Endodermal cell (in vitro differentiated cells): ENCODE measurements at regions not wholly inside any gene's neighbourhood (a gene's known extent, or its start where the extent isn't known, plus 50 kb on each side); places are given as distances from the start of the nearest gene placed in this dataset.

Source experiments
- DNase-seq: peaks from one replicate; pipeline ENCODE4 v3.0.0-alpha.2; 2017
- H3K27ac ChIP-seq: 2 replicates; pipeline ENCODE4 v1.5.1; 2013; ENCODE audit warnings: mild to moderate bottlenecking, low read depth, low read length, moderate library complexity
- H3K27me3 ChIP-seq: 2 replicates; pipeline ENCODE4 v1.6.1; 2013; ENCODE audit warnings: mild to moderate bottlenecking, low read length, moderate library complexity; ENCODE audit not compliant: insufficient read depth, control insufficient read depth, poor library complexity, severe bottlenecking
- H3K36me3 ChIP-seq: 2 replicates; pipeline ENCODE4 v1.7.0; 2013; ENCODE audit warnings: mild to moderate bottlenecking, low read length, moderate library complexity; ENCODE audit not compliant: control insufficient read depth, insufficient read depth
- H3K4me1 ChIP-seq: one replicate; pipeline ENCODE4 v1.7.0; 2013; ENCODE audit warnings: low read length; ENCODE audit not compliant: control insufficient read depth, insufficient read depth
- H3K4me3 ChIP-seq: 2 replicates; pipeline ENCODE4 v1.5.1; 2013; ENCODE audit warnings: mild to moderate bottlenecking, low read length, moderate library complexity
- H3K9ac ChIP-seq: 2 replicates; pipeline ENCODE4 v1.6.1; 2013; ENCODE audit warnings: mild to moderate bottlenecking, low read length, moderate library complexity; ENCODE audit not compliant: poor library complexity, severe bottlenecking; ENCODE audit errors: extremely low read depth
- H3K9me3 ChIP-seq: 2 replicates; pipeline ENCODE4 v1.6.1; 2013; ENCODE audit warnings: mild to moderate bottlenecking, low read length, moderate library complexity; ENCODE audit not compliant: control insufficient read depth
- H3K27ac Mint-ChIP-seq: 2 replicates; pipeline ENCODE4 v1.8.0; 2020; ENCODE audit warnings: mixed read lengths
- H3K27me3 Mint-ChIP-seq: 2 replicates; pipeline ENCODE4 v1.8.0; 2021; ENCODE audit warnings: mild to moderate bottlenecking, mixed read lengths; ENCODE audit not compliant: insufficient read depth
- H3K36me3 Mint-ChIP-seq: 2 replicates; pipeline ENCODE4 v1.8.0; 2020; ENCODE audit warnings: low read depth, mixed read lengths
- H3K4me1 Mint-ChIP-seq: 2 replicates; pipeline ENCODE4 v1.8.0; 2020; ENCODE audit warnings: mixed read lengths
- H3K4me3 Mint-ChIP-seq: 2 replicates; pipeline ENCODE4 v1.8.0; 2020; ENCODE audit warnings: mild to moderate bottlenecking, moderate library complexity, mixed read lengths
- H3K9me3 Mint-ChIP-seq: 2 replicates; pipeline ENCODE4 v1.8.0; 2020; ENCODE audit warnings: mild to moderate bottlenecking, mixed read lengths
- WGBS, 2 experiments: methylation state at CpG; one replicate each; pipeline versions ENCODE4 v1.1.5 to v1.1.7; 2013; ENCODE audit warnings: missing lambda C conversion rate in 2 of 2, mixed read lengths in 1 of 2; ENCODE audit not compliant: insufficient coverage in 1 of 2, insufficient read length in 1 of 2; 5-methylcytosine and 5-hydroxymethylcytosine counted together
- TF ChIP-seq, protein P1 (sequence below): fragments of 200-600 bp; sonication (generic); conservative IDR thresholded peaks from 2 replicates; pipeline ENCODE4 v1.5.0; 2021; ENCODE audit warnings: antibody characterized with exemption, mild to moderate bottlenecking

DNA sequence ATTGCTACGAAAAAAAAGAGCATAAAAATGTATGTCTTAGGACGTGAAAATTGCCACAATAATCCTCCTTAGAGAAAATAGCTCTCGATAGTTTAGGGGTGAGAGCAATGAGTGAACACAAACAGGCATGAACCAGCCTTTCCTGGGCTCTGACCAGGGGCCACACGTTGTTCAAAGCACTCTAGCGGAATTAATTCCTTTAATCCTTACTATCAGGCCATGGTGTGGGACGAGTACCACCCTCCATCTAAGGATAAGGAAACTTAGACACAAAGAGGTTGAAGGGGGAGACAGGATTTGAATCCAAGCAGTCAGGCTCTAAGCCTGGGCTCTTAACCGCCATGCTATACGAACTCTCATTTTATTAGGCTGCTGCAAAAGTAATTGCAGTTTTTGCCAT, 81.9 kb upstream of the CACNA2D3 start:
- peaks cover 1% of the 10 kb centered on the region for H3K27me3 Mint-ChIP-seq
- Histone ChIP-seq H3K36me3 (no peaks in the 10 kb centered on the region), H3K27ac (no peak overlapping the region), H3K4me1 (peaks cover 5% of the 10 kb centered on the region), H3K9ac (no peak overlapping the region), H3K4me3 (no peak overlapping the region), H3K27me3 (no peaks in the 10 kb centered on the region), H3K9me3 (no peaks in the 10 kb centered on the region)
- H3K4me3 Mint-ChIP-seq, result no peak overlapping the region
- H3K4me1 Mint-ChIP-seq, result no peaks in the 10 kb centered on the region
- no peak for DNase-seq
- H3K27ac Mint-ChIP-seq, result no peak overlapping the region
- 75 to 85% methylated on average over 4 to 8 of the region's 8 CpGs for WGBS, 2 experiments
- no peaks in the 10 kb centered on the region for H3K9me3 Mint-ChIP-seq
- TF ChIP-seq, protein P1, sequence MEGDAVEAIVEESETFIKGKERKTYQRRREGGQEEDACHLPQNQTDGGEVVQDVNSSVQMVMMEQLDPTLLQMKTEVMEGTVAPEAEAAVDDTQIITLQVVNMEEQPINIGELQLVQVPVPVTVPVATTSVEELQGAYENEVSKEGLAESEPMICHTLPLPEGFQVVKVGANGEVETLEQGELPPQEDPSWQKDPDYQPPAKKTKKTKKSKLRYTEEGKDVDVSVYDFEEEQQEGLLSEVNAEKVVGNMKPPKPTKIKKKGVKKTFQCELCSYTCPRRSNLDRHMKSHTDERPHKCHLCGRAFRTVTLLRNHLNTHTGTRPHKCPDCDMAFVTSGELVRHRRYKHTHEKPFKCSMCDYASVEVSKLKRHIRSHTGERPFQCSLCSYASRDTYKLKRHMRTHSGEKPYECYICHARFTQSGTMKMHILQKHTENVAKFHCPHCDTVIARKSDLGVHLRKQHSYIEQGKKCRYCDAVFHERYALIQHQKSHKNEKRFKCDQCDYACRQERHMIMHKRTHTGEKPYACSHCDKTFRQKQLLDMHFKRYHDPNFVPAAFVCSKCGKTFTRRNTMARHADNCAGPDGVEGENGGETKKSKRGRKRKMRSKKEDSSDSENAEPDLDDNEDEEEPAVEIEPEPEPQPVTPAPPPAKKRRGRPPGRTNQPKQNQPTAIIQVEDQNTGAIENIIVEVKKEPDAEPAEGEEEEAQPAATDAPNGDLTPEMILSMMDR, result no peak
- H3K36me3 Mint-ChIP-seq, result no peaks in the 10 kb centered on the region

DNA sequence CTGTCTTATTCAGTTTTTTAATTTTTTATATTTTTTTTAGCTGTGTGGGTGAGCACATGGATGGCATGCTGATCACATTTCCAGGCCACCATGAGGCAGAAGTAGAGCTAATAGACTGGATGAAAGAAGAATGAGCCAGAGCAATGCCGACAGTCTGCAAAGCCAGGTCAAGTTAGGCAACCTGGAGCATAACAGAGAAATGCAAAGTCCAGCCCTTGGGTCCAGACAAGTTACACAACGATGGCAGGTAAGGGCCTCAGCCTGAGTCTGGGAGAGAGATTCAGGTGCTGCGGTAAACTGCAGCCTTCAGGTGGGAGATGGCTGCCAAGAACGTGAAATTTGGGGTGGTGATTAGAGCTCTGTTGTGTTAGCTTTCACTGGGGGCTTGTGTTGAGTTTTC, 84.0 kb upstream of the CACNA2D3 start:
- H3K4me3 ChIP-seq, result no peak overlapping the region
- Mint-ChIP-seq H3K27me3 (peaks cover 1% of the 10 kb centered on the region), H3K27ac (no peak overlapping the region), H3K4me1 (no peaks in the 10 kb centered on the region), H3K36me3 (no peaks in the 10 kb centered on the region), H3K4me3 (no peak overlapping the region), H3K9me3 (no peaks in the 10 kb centered on the region)
- peaks cover 5% of the 10 kb centered on the region for H3K4me1 ChIP-seq
- H3K36me3 ChIP-seq, result no peaks in the 10 kb centered on the region
- no peak for DNase-seq
- H3K9me3 ChIP-seq, result no peaks in the 10 kb centered on the region
- TF ChIP-seq, protein P1, result no peak
- H3K27me3 ChIP-seq, result no peaks in the 10 kb centered on the region
- 92 to 94% methylated on average over 3 to 4 of the region's 4 CpGs for WGBS, 2 experiments
- no peak overlapping the region for H3K27ac ChIP-seq
- H3K9ac ChIP-seq, result no peak overlapping the region

DNA sequence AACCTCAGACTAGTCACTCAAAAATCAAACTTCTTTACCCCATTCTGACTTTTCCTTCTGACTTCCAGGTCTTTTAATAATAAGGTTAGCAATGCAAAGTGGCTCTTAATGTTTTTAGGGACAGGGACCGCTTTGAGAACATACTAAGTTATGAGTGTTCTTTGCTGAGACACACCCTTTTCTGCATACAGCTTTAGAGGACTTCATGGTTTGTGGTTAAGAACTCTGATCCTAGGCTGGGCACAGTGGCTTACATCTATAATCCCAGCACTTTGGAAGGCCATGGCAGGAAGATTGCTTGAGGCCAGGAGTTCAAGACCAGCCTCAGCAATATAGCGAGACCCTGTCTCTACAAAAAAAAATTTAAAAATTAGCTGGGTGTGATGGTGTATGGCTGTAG, 85.8 kb upstream of the CACNA2D3 start:
- 83 to 93% methylated on average over 2 of the region's 2 CpGs for WGBS, 2 experiments
- H3K27ac Mint-ChIP-seq, result no peak overlapping the region
- no peak overlapping the region for H3K4me3 Mint-ChIP-seq
- H3K27me3 Mint-ChIP-seq, result peaks cover 1% of the 10 kb centered on the region
- TF ChIP-seq, protein P1, result no peak
- H3K4me1 Mint-ChIP-seq, result no peaks in the 10 kb centered on the region
- Histone ChIP-seq H3K9me3 (no peaks in the 10 kb centered on the region), H3K4me3 (no peak overlapping the region), H3K27me3 (no peaks in the 10 kb centered on the region), H3K9ac (no peak overlapping the region), H3K36me3 (no peaks in the 10 kb centered on the region), H3K4me1 (peaks cover 5% of the 10 kb centered on the region), H3K27ac (no peak overlapping the region)
- no peak for DNase-seq
- H3K36me3 Mint-ChIP-seq, result no peaks in the 10 kb centered on the region
- H3K9me3 Mint-ChIP-seq, result no peaks in the 10 kb centered on the region
